WTC11 (cell line): ENCODE measurements at regions not wholly inside any gene's neighbourhood (a gene's known extent, or its start where the extent isn't known, plus 50 kb on each side); places are given as distances from the start of the nearest gene placed in this dataset.

Experiments used
- ATAC-seq: fragments of 200-7000 bp; cut with Tn5 transposase; 2 replicates; pipeline ENCODE4 v1.10.0; 2021; ENCODE audit warnings: mild to moderate bottlenecking, moderate library complexity
- CTCF ChIA-PET: fragments of 300-600 bp; sonication (Branson Sonifier 250); formaldehyde crosslinking; loops from one replicate; lab custom pipeline; 2021; ENCODE audit warnings: antibody characterized with exemption; lab: Charles Lee
- POLR2A ChIA-PET: fragments of 350-600 bp; sonication (Branson Sonifier 250); formaldehyde crosslinking; loops from one replicate; lab custom pipeline; 2021; ENCODE audit warnings: antibody characterized with exemption; lab: Charles Lee
- DNase-seq: peaks from one replicate; pipeline ENCODE4 v3.0.0; 2021; ENCODE audit warnings: low spot score
- H3K27ac Mint-ChIP-seq: 2 replicates; pipeline ENCODE4 v1.8.0; 2021; ENCODE audit warnings: mixed read lengths
- H3K27me3 Mint-ChIP-seq: 2 replicates; pipeline ENCODE4 v1.8.0; 2021; ENCODE audit warnings: low read depth, mild to moderate bottlenecking, moderate library complexity, mixed read lengths
- H3K36me3 Mint-ChIP-seq: 2 replicates; pipeline ENCODE4 v1.8.0; 2021; ENCODE audit warnings: mixed read lengths
- H3K4me1 Mint-ChIP-seq: 2 replicates; pipeline ENCODE4 v1.8.0; 2022; ENCODE audit warnings: mixed read lengths
- H3K4me3 Mint-ChIP-seq: 2 replicates; pipeline ENCODE4 v1.8.0; 2021; ENCODE audit warnings: mild to moderate bottlenecking, moderate library complexity, mixed read lengths
- H3K9me3 Mint-ChIP-seq: 2 replicates; pipeline ENCODE4 v1.8.0; 2021; ENCODE audit warnings: mixed read lengths
- ARID4B ChIP-seq: sonication (generic); formaldehyde crosslinking; IDR thresholded peaks from 2 replicates; pipeline ENCODE4 v1.8.0; 2023; ENCODE audit warnings: missing genetic modification reagents, mild to moderate bottlenecking, borderline replicate concordance
- ATF1 ChIP-seq: sonication (generic); formaldehyde crosslinking; IDR thresholded peaks from 2 replicates; pipeline ENCODE4 v1.8.1; 2023; ENCODE audit warnings: mild to moderate bottlenecking, moderate library complexity, missing genetic modification reagents
- CDX4 ChIP-seq: fragments of 250-450 bp; sonication (Bioruptor Pico); IDR thresholded peaks from 2 replicates; pipeline ENCODE4 v1.9.0; 2021; ENCODE audit warnings: moderate library complexity, mild to moderate bottlenecking, inconsistent platforms, borderline replicate concordance
- ELF4 ChIP-seq: sonication (generic); formaldehyde crosslinking; IDR thresholded peaks from 2 replicates; pipeline ENCODE4 v1.8.1; 2022; ENCODE audit warnings: low read depth, mild to moderate bottlenecking, moderate library complexity, missing genetic modification reagents
- EMX1 ChIP-seq: fragments of 250-450 bp; sonication (Bioruptor Pico); IDR thresholded peaks from 2 replicates; pipeline ENCODE4 v1.8.0; 2021; ENCODE audit warnings: mild to moderate bottlenecking
- ERG ChIP-seq: fragments of 250-450 bp; sonication (Bioruptor Pico); IDR thresholded peaks from 2 replicates; pipeline ENCODE4 v1.8.0; 2021; ENCODE audit warnings: mild to moderate bottlenecking
- ESRRA ChIP-seq: sonication (generic); formaldehyde crosslinking; IDR thresholded peaks from 2 replicates; pipeline ENCODE4 v1.8.1; 2022; ENCODE audit warnings: mild to moderate bottlenecking, missing genetic modification reagents, borderline replicate concordance
- FOXK1 ChIP-seq: sonication (generic); formaldehyde crosslinking; IDR thresholded peaks from 2 replicates; pipeline ENCODE4 v1.8.0; 2022; ENCODE audit warnings: mild to moderate bottlenecking, moderate library complexity, missing genetic modification reagents
- FOXP4 ChIP-seq: sonication (generic); formaldehyde crosslinking; IDR thresholded peaks from 2 replicates; pipeline ENCODE4 v1.8.0; 2022; ENCODE audit warnings: mild to moderate bottlenecking, missing genetic modification reagents
- GTF2I ChIP-seq: fragments of 250-450 bp; sonication (Bioruptor Pico); conservative IDR thresholded peaks from 2 replicates; pipeline ENCODE4 v1.4.0; 2021; ENCODE audit warnings: mild to moderate bottlenecking
- JAZF1 ChIP-seq: fragments of 250-450 bp; sonication (Bioruptor Pico); IDR thresholded peaks from 2 replicates; pipeline ENCODE4 v1.9.0; 2021; ENCODE audit warnings: moderate library complexity, mild to moderate bottlenecking, inconsistent platforms
- MXD4 ChIP-seq: fragments of 250-450 bp; sonication (Bioruptor Pico); IDR thresholded peaks from 2 replicates; pipeline ENCODE4 v1.8.0; 2021; ENCODE audit warnings: mild to moderate bottlenecking, moderate library complexity, borderline replicate concordance
- NFE2L1 ChIP-seq: sonication (generic); formaldehyde crosslinking; IDR thresholded peaks from 2 replicates; pipeline ENCODE4 v1.8.1; 2023; ENCODE audit warnings: missing genetic modification reagents
- NFYB ChIP-seq: sonication (generic); formaldehyde crosslinking; conservative IDR thresholded peaks from 2 replicates; pipeline ENCODE4 v1.8.0; 2022; ENCODE audit warnings: low read depth, missing genetic modification reagents
- NR1H2 ChIP-seq: sonication (generic); formaldehyde crosslinking; IDR thresholded peaks from 2 replicates; pipeline ENCODE4 v1.9.0; 2021; ENCODE audit warnings: mild to moderate bottlenecking, moderate library complexity, missing genetic modification reagents
- NR2C2 ChIP-seq: sonication (generic); formaldehyde crosslinking; IDR thresholded peaks from 2 replicates; pipeline ENCODE4 v1.8.0; 2022; ENCODE audit warnings: mild to moderate bottlenecking, missing genetic modification reagents
- OVOL2 ChIP-seq: fragments of 250-450 bp; sonication (Bioruptor Pico); IDR thresholded peaks from 2 replicates; pipeline ENCODE4 v1.9.0; 2021; ENCODE audit warnings: mild to moderate bottlenecking, borderline replicate concordance
- PREB ChIP-seq: sonication (generic); formaldehyde crosslinking; IDR thresholded peaks from 2 replicates; pipeline ENCODE4 v1.8.1; 2022; ENCODE audit warnings: mild to moderate bottlenecking, missing genetic modification reagents, moderate library complexity, borderline replicate concordance
- RORB ChIP-seq: fragments of 250-450 bp; sonication (Bioruptor Pico); IDR thresholded peaks from 2 replicates; pipeline ENCODE4 v1.9.0; 2021; ENCODE audit warnings: mild to moderate bottlenecking
- SMAD4 ChIP-seq: sonication (generic); formaldehyde crosslinking; IDR thresholded peaks from 2 replicates; pipeline ENCODE4 v1.8.0; 2022; ENCODE audit warnings: mild to moderate bottlenecking, missing genetic modification reagents
- SP1 ChIP-seq: sonication (generic); formaldehyde crosslinking; conservative IDR thresholded peaks from 2 replicates; pipeline ENCODE4 v1.8.1; 2022; ENCODE audit warnings: missing genetic modification reagents
- ZNF423 ChIP-seq: fragments of 250-450 bp; sonication (Bioruptor Pico); IDR thresholded peaks from 2 replicates; pipeline ENCODE4 v2.1.2; 2022; ENCODE audit warnings: mild to moderate bottlenecking, moderate library complexity
- ZNF671 ChIP-seq: fragments of 250-450 bp; sonication (Bioruptor Pico); IDR thresholded peaks from 2 replicates; pipeline ENCODE4 v1.8.0; 2021; ENCODE audit warnings: mild to moderate bottlenecking

GRCh38 chr12:33184161-33184560, 255.5 kb downstream of the SYT10 start:
- Mint-ChIP-seq H3K4me3 (no peak overlapping the region), H3K36me3 (peaks cover 8% of the 10 kb centered on the region; the same call in 1 of the 2 replicates), H3K9me3 (peaks cover 40% of the 10 kb centered on the region), H3K27me3 (no peaks in the 10 kb centered on the region), H3K27ac (no peak overlapping the region), H3K4me1 (no peaks in the 10 kb centered on the region)
- POLR2A ChIA-PET: no interaction called here
- DNase-seq (no peak), ATAC-seq (no peak)
- CTCF ChIA-PET: no interaction called here
- TF ChIP-seq NR2C2 (CRISPR knock-in tag): no peak
- no peak for TF ChIP-seq ARID4B (CRISPR knock-in tag)
- no peak for TF ChIP-seq CDX4 (CRISPR knock-in tag)
- TF ChIP-seq SMAD4 (CRISPR knock-in tag): no peak
- TF ChIP-seq ZNF671: no peak
- no peak for TF ChIP-seq NR1H2 (CRISPR knock-in tag)
- TF ChIP-seq EMX1 (CRISPR knock-in tag): no peak
- TF ChIP-seq ELF4: no peak
- no peak for TF ChIP-seq NFYB (CRISPR knock-in tag)
- TF ChIP-seq GTF2I: no peak
- TF ChIP-seq RORB: no peak
- TF ChIP-seq JAZF1 (CRISPR knock-in tag): no peak
- no peak for TF ChIP-seq ZNF423 (CRISPR knock-in tag)
- TF ChIP-seq, all 79 proteins: peak for 0

- H3K36me3 Mint-ChIP-seq: peaks cover 3% of the 10 kb centered on the region; the same call in 1 of the 2 replicates
- ChIA-PET CTCF (no interaction called here), POLR2A (no interaction called here)
- TF ChIP-seq SP1 (no peak), FOXP4 (CRISPR knock-in tag) (no peak), NFE2L1 (CRISPR knock-in tag) (no peak), FOXK1 (CRISPR knock-in tag) (no peak), CDX4 (CRISPR knock-in tag) (no peak), MXD4 (no peak), PREB (no peak), ATF1 (CRISPR knock-in tag) (no peak), ESRRA (no peak), ERG (no peak), OVOL2 (CRISPR knock-in tag) (no peak)
- peaks cover 34% of the 10 kb centered on the region for H3K9me3 Mint-ChIP-seq
- H3K27me3 Mint-ChIP-seq: no peaks in the 10 kb centered on the region
- DNase-seq: no peak
- no peak for ATAC-seq
- no peak overlapping the region for H3K27ac Mint-ChIP-seq
- H3K4me3 Mint-ChIP-seq: no peak overlapping the region
- H3K4me1 Mint-ChIP-seq: no peaks in the 10 kb centered on the region
Measured at GRCh38 chr12:33182485-33182884, 257.1 kb downstream of the SYT10 start.
